ENCODE measurements at regions not wholly inside any gene's neighbourhood (a gene's known extent, or its start where the extent isn't known, plus 50 kb on each side); places are given as distances from the start of the nearest gene placed in this dataset.
"Not testable (repeated sequence)": the region's sequence is repeated elsewhere in the genome, so short reads cannot be mapped to it uniquely, and the experiment has no call there.

- no peak for DNase-seq
Observed at GRCh38 chr10:3570131-3570729, 214.8 kb downstream of the KLF6 start.

- DNase-seq: no peak
Observed at GRCh38 chr10:3568983-3569382, 216.0 kb downstream of the KLF6 start.

- no peak for DNase-seq
Observed at GRCh38 chr10:3568392-3568791, 216.6 kb downstream of the KLF6 start.

- no peak for DNase-seq
Observed at GRCh38 chr10:3567291-3567963, 217.6 kb downstream of the KLF6 start.

- DNase-seq: no peak
Observed at GRCh38 chr10:3566627-3567026, 218.4 kb downstream of the KLF6 start.

- DNase-seq: no peak
Observed at GRCh38 chr10:3564346-3565002, 220.5 kb downstream of the KLF6 start.

- DNase-seq: no peak
Observed at GRCh38 chr10:3563298-3563697, 221.7 kb downstream of the KLF6 start.

- DNase-seq: not testable (repeated sequence)
Observed at GRCh38 chr10:3560628-3561027, 224.4 kb downstream of the KLF6 start.

GRCh38 chr10:3559527-3559926 lies 225.5 kb downstream of the KLF6 start:
- no peak for DNase-seq

GRCh38 chr10:3559011-3559410 lies 226.0 kb downstream of the KLF6 start:
- no peak for DNase-seq

GRCh38 chr10:3556191-3557017 lies 228.6 kb downstream of the KLF6 start:
- not testable (repeated sequence) for DNase-seq

- DNase-seq: no peak
Observed at GRCh38 chr10:3554121-3554522, 230.9 kb downstream of the KLF6 start.

- no peak for DNase-seq
Observed at GRCh38 chr10:3552281-3552680, 232.7 kb downstream of the KLF6 start.

GRCh38 chr10:3551761-3552160 lies 233.2 kb downstream of the KLF6 start:
- no peak for DNase-seq

GRCh38 chr10:3549118-3549517 lies 235.9 kb downstream of the KLF6 start:
- no peak for DNase-seq

- no peak for DNase-seq
Observed at GRCh38 chr10:3548702-3549101, 236.3 kb downstream of the KLF6 start.

GRCh38 chr10:3548076-3548475 lies 236.9 kb downstream of the KLF6 start:
- DNase-seq: no peak

- DNase-seq: no peak
Observed at GRCh38 chr10:3544561-3544960, 240.4 kb downstream of the KLF6 start.

GRCh38 chr10:3542185-3542611 lies 242.8 kb downstream of the KLF6 start:
- no peak for DNase-seq

- no peak for DNase-seq
Observed at GRCh38 chr10:3539696-3540383, 245.2 kb downstream of the KLF6 start.

- no peak for DNase-seq
Observed at GRCh38 chr10:3538656-3539531, 246.1 kb downstream of the KLF6 start.

GRCh38 chr10:3538291-3538655 lies 246.7 kb downstream of the KLF6 start:
- no peak for DNase-seq
